H1 (cell line): ENCODE measurements at regions not wholly inside any gene's neighbourhood (a gene's known extent, or its start where the extent isn't known, plus 50 kb on each side); places are given as distances from the start of the nearest gene placed in this dataset.

ENCODE experiments used
- CTCF ChIA-PET: fragments of 300-600 bp; sonication (Branson Sonifier 250); formaldehyde crosslinking; loops from one replicate; lab custom pipeline; 2021; ENCODE audit not compliant: partially characterized antibody; lab: Charles Lee
- POLR2A ChIA-PET: fragments of 300-600 bp; sonication (Branson Sonifier 250); formaldehyde crosslinking; loops from one replicate; lab custom pipeline; 2021; ENCODE audit warnings: inconsistent platforms; ENCODE audit not compliant: partially characterized antibody; lab: Charles Lee
- DNase-seq, 2 experiments: peaks; one replicate each; pipeline versions ENCODE4 v3.0.0 to v3.0.0-alpha.2; 2010 to 2022; ENCODE audit warnings: low spot score in 2 of 2, low read depth in 1 of 2, mixed read lengths in 1 of 2
- FAIRE-seq: peaks from 2 replicates; lab custom pipeline; 2011; peaks lifted over from hg19 to GRCh38; lab: Jason Lieb, UNC
- H2AFZ ChIP-seq: 2 replicates; pipeline ENCODE4 v1.8.1; 2012; ENCODE audit warnings: low read length, inconsistent platforms
- H2AK5ac ChIP-seq: 2 replicates; pipeline ENCODE4 v1.6.1; 2013; ENCODE audit warnings: low read depth, low read length
- H2BK120ac ChIP-seq: replicated peaks from 2 replicates; pipeline ENCODE3; 2013; ENCODE audit warnings: low read depth, low read length, inconsistent platforms
- H2BK12ac ChIP-seq: 2 replicates; pipeline ENCODE4 v1.6.1; 2013; ENCODE audit warnings: low read depth, low read length
- H2BK15ac ChIP-seq: 2 replicates; pipeline ENCODE4 v1.6.1; 2013; ENCODE audit warnings: low read length
- H2BK20ac ChIP-seq: 2 replicates; pipeline ENCODE4 v1.6.1; 2013; ENCODE audit warnings: low read length
- H2BK5ac ChIP-seq: 2 replicates; pipeline ENCODE4 v1.6.1; 2013; ENCODE audit warnings: low read depth, low read length
- H3K14ac ChIP-seq: 2 replicates; pipeline ENCODE4 v1.6.1; 2013; ENCODE audit warnings: inconsistent platforms; ENCODE audit not compliant: insufficient read length
- H3K18ac ChIP-seq: 2 replicates; pipeline ENCODE4 v1.6.1; 2013; ENCODE audit warnings: low read length; ENCODE audit errors: extremely low read depth
- H3K23ac ChIP-seq: 2 replicates; pipeline ENCODE4 v1.6.1; 2013; ENCODE audit warnings: inconsistent platforms; ENCODE audit not compliant: insufficient read length
- H3K23me2 ChIP-seq: 2 replicates; pipeline ENCODE4 v1.6.1; 2013; ENCODE audit warnings: low read depth, low read length
- H3K27ac ChIP-seq: 2 replicates; pipeline ENCODE4 v1.6.1; 2011; ENCODE audit warnings: low read depth, low read length, inconsistent platforms
- H3K27me3 ChIP-seq, 4 experiments: replicated peaks in 1 of 4; 1 replicate in 1 of 4; 2 replicates in 3 of 4; pipeline versions ENCODE4 v1.6.1 to v1.8.1; 2011 to 2013; ENCODE audit warnings: low read length in 3 of 4, mild to moderate bottlenecking in 3 of 4, inconsistent platforms in 2 of 4, mixed read lengths in 2 of 4, moderate library complexity in 1 of 4; ENCODE audit not compliant: control insufficient read depth in 3 of 4, insufficient read depth in 3 of 4; ENCODE audit errors: extremely low read depth in 1 of 4
- H3K36me3 ChIP-seq, 4 experiments: 2 replicates each; pipeline versions ENCODE4 v1.6.1 to v1.8.1; 2011 to 2013; ENCODE audit warnings: mild to moderate bottlenecking in 4 of 4, low read length in 3 of 4, moderate library complexity in 2 of 4, control low read depth in 1 of 4, inconsistent platforms in 1 of 4; ENCODE audit not compliant: insufficient read depth in 4 of 4, control insufficient read depth in 2 of 4
- H3K4ac ChIP-seq: replicated peaks from 2 replicates; pipeline ENCODE3; 2013; ENCODE audit warnings: low read length, low read depth, mixed read lengths, inconsistent platforms; ENCODE audit not compliant: insufficient read length
- H3K4me1 ChIP-seq, 4 experiments: replicated peaks in 1 of 4; 1 replicate in 1 of 4; 2 replicates in 3 of 4; pipeline versions ENCODE4 v1.6.1 to v1.8.1; 2011 to 2013; ENCODE audit warnings: low read length in 3 of 4, inconsistent platforms in 2 of 4, mixed read lengths in 1 of 4; ENCODE audit not compliant: insufficient read depth in 4 of 4, control insufficient read depth in 3 of 4
- H3K4me2 ChIP-seq, 2 experiments: 2 replicates each; pipeline versions ENCODE4 v1.6.1 to v1.8.1; 2011 to 2013; ENCODE audit warnings: low read depth in 2 of 2, low read length in 2 of 2, control low read depth in 1 of 2, inconsistent platforms in 1 of 2, mild to moderate bottlenecking in 1 of 2; ENCODE audit not compliant: insufficient read depth in 1 of 2
- H3K4me3 ChIP-seq, 4 experiments: fragments of 200-600, 300-600 bp in 1 of 4; sonication (generic), shearing (Covaris generic), sonication (Bioruptor Twin) in 1 of 4; 2 replicates each; pipeline versions ENCODE4 v1.5.1 to v1.8.1; 2011 to 2016; ENCODE audit warnings: low read length in 4 of 4, low read depth in 3 of 4, control low read depth in 2 of 4, inconsistent platforms in 2 of 4, mild to moderate bottlenecking in 2 of 4, mixed read lengths in 1 of 4, moderate library complexity in 1 of 4; ENCODE audit not compliant: insufficient read depth in 2 of 4; ENCODE audit errors: extremely low read depth in 1 of 4
- H3K56ac ChIP-seq: replicated peaks from 2 replicates; pipeline ENCODE3; 2013; ENCODE audit warnings: low read depth, mild to moderate bottlenecking, mixed read lengths, low read length, inconsistent platforms; ENCODE audit not compliant: insufficient read length
- H3K79me1 ChIP-seq: 2 replicates; pipeline ENCODE4 v1.6.1; 2013; ENCODE audit warnings: low read depth, low read length, control low read depth
- H3K79me2 ChIP-seq, 2 experiments: 2 replicates each; pipeline versions ENCODE4 v1.6.1 to v1.8.1; 2012 to 2013; ENCODE audit warnings: low read length in 2 of 2, mild to moderate bottlenecking in 2 of 2, inconsistent platforms in 1 of 2; ENCODE audit not compliant: insufficient read depth in 2 of 2, control insufficient read depth in 1 of 2
- H3K9ac ChIP-seq, 4 experiments: replicated peaks in 1 of 4; 1 replicate in 1 of 4; 2 replicates in 3 of 4; pipeline versions ENCODE4 v1.6.1 to v1.8.1; 2011 to 2013; ENCODE audit warnings: low read depth in 3 of 4, low read length in 3 of 4, control low read depth in 2 of 4, mild to moderate bottlenecking in 2 of 4, moderate library complexity in 2 of 4, inconsistent platforms in 1 of 4; ENCODE audit errors: extremely low read depth in 1 of 4
- H3K9me3 ChIP-seq, 2 experiments: 2 replicates each; pipeline versions ENCODE4 v1.6.1 to v1.8.1; 2012 to 2013; ENCODE audit warnings: mild to moderate bottlenecking in 2 of 2, moderate library complexity in 2 of 2, control low read depth in 1 of 2, inconsistent platforms in 1 of 2, low read depth in 1 of 2, low read length in 1 of 2, mixed read lengths in 1 of 2; ENCODE audit not compliant: insufficient read depth in 2 of 2
- H4K20me1 ChIP-seq, 2 experiments: replicated peaks in 1 of 2; 2 replicates each; pipeline versions ENCODE3 to v1.8.1; 2011 to 2013; ENCODE audit warnings: inconsistent platforms in 2 of 2, low read length in 2 of 2, mild to moderate bottlenecking in 1 of 2; ENCODE audit not compliant: insufficient read depth in 2 of 2, control insufficient read depth in 1 of 2
- H4K5ac ChIP-seq: 2 replicates; pipeline ENCODE4 v1.6.1; 2013; ENCODE audit warnings: low read length, low read depth, mixed read lengths, inconsistent platforms; ENCODE audit not compliant: insufficient read length
- H4K8ac ChIP-seq: 2 replicates; pipeline ENCODE4 v1.8.0; 2013; ENCODE audit warnings: mild to moderate bottlenecking, moderate library complexity, low read length, inconsistent platforms; ENCODE audit not compliant: insufficient read depth; ENCODE audit errors: extremely low read depth
- H4K91ac ChIP-seq: replicated peaks from 2 replicates; pipeline ENCODE3; 2013; ENCODE audit warnings: low read length, mixed read lengths, inconsistent platforms; ENCODE audit not compliant: insufficient read length
- BRCA1 ChIP-seq: IDR thresholded peaks from 2 replicates; pipeline ENCODE4 v1.6.1; 2012; ENCODE audit warnings: low read depth, low read length, improper control_type of control experiment
- CEBPB ChIP-seq: IDR thresholded peaks from 2 replicates; pipeline ENCODE4 v1.6.1; 2012; ENCODE audit warnings: low read depth, low read length
- HDAC2 ChIP-seq, 2 experiments: fragments of 300-600 bp in 1 of 2; sonication (generic) in 1 of 2; IDR thresholded peaks; 2 replicates each; pipeline ENCODE4 v1.6.1; 2011 to 2012; ENCODE audit warnings: low read depth in 2 of 2, low read length in 2 of 2, mild to moderate bottlenecking in 2 of 2, moderate library complexity in 2 of 2, borderline replicate concordance in 1 of 2, inconsistent platforms in 1 of 2
- KDM1A ChIP-seq: fragments of 200-600, 300-600 bp; sonication (generic); IDR thresholded peaks from 2 replicates; pipeline ENCODE4 v1.7.1; 2016; ENCODE audit warnings: mild to moderate bottlenecking, low read length, borderline replicate concordance
- MAFK ChIP-seq: IDR thresholded peaks from 2 replicates; pipeline ENCODE4 v1.6.1; 2012; ENCODE audit warnings: low read depth, mild to moderate bottlenecking, improper control_type of control experiment, low read length
- RFX5 ChIP-seq: IDR thresholded peaks from 2 replicates; pipeline ENCODE4 v1.6.1; 2011; ENCODE audit warnings: low read depth, low read length, improper control_type of control experiment, borderline replicate concordance
- SP4 ChIP-seq: IDR thresholded peaks from 2 replicates; pipeline ENCODE4 v1.6.1; 2012; ENCODE audit warnings: low read length, inconsistent platforms
- WGBS, 2 experiments: shearing (Covaris generic) in 1 of 2; methylation state at CpG; one replicate each; pipeline versions ENCODE4 v1.1.6 to v1.1.7; 2013 to 2015; ENCODE audit warnings: low lambda C conversion rate in 2 of 2, mixed read lengths in 2 of 2, inconsistent platforms in 1 of 2, low coverage in 1 of 2, missing lambda C conversion rate in 1 of 2; ENCODE audit not compliant: insufficient replicate concordance in 2 of 2, insufficient coverage in 1 of 2, insufficient read length in 1 of 2; ENCODE audit errors: extremely low coverage in 1 of 2, missing lambda C conversion rate in 1 of 2; 5-methylcytosine and 5-hydroxymethylcytosine counted together
- TF ChIP-seq, protein P1 (sequence below): IDR thresholded peaks from 2 replicates; pipeline ENCODE4 v1.6.1; 2011; ENCODE audit warnings: low read length, improper control_type of control experiment

DNA sequence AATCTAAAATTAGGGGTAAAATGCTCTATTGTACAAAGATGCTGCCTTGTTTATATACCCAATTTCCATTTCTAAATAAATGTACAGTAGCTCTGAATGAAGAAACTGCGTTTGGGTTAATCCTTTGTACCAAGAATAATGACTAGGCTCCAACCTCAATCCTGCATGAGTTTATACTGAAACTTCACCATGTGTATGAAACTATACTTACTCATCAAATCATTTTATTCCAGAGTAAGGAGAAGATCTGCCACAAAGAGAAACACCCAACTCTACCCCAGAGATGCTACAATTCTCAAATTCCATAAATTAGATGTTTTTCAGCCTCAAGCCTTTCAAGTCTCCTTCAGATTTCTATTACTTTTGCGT is 53.8 kb upstream of the AKR1E2 start:
- H2AFZ ChIP-seq: no peak overlapping the region
- H3K27me3 ChIP-seq: no peaks in the 10 kb centered on the region
- no peak overlapping the region for H3K56ac ChIP-seq
- H2BK120ac ChIP-seq: no peak overlapping the region
- TF ChIP-seq, protein P1, sequence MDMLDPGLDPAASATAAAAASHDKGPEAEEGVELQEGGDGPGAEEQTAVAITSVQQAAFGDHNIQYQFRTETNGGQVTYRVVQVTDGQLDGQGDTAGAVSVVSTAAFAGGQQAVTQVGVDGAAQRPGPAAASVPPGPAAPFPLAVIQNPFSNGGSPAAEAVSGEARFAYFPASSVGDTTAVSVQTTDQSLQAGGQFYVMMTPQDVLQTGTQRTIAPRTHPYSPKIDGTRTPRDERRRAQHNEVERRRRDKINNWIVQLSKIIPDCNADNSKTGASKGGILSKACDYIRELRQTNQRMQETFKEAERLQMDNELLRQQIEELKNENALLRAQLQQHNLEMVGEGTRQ: no peak
- TF ChIP-seq HDAC2 (IDR thresholded peaks at IDR 0.05; ENCODE audit: borderline replicate concordance in 1 of 2, low read depth in 2 of 2, low read length in 2 of 2): no peak
- no peak for TF ChIP-seq SP4
- TF ChIP-seq BRCA1: no peak
- no peak for TF ChIP-seq RFX5
- no peak for TF ChIP-seq KDM1A
- TF ChIP-seq CEBPB: no peak
- TF ChIP-seq MAFK: no peak
- TF ChIP-seq, all 59 proteins: peak for 0
- H3K9me3 ChIP-seq: no peaks in the 10 kb centered on the region
- H4K5ac ChIP-seq: no peak overlapping the region
- H3K14ac ChIP-seq: no peak overlapping the region
- H3K36me3 ChIP-seq: no peaks in the 10 kb centered on the region
- ChIA-PET POLR2A (interaction anchor here (0.6 kb wide), 1 partner anchor 358 kb away, joined by 3 read pairs; no protein-coding TSS in a partner anchor), CTCF (interaction anchor here (1.2 to 2.0 kb wide), 3 partner anchors 10 to 230 kb away, joined by 3 to 4 read pairs (median 3); no protein-coding TSS in a partner anchor)
- no peak for DNase-seq
- peaks cover 0 to 3% (median 0%) of the 10 kb centered on the region in 4 experiments; a peak in 1 of 7 replicates for H3K4me1 ChIP-seq
- H3K4me3 ChIP-seq: no peak overlapping the region
- no peaks in the 10 kb centered on the region for H3K79me2 ChIP-seq
- H3K23ac ChIP-seq: no peak overlapping the region
- H2BK20ac ChIP-seq: no peak overlapping the region
- no peak overlapping the region for H3K18ac ChIP-seq
- no peak overlapping the region for H2BK15ac ChIP-seq
- no peak for FAIRE-seq
- H2BK12ac ChIP-seq: no peak overlapping the region
- no peak overlapping the region for H4K8ac ChIP-seq
- no peak overlapping the region for H4K91ac ChIP-seq
- H2AK5ac ChIP-seq: no peak overlapping the region
- 99% methylated on average over 2 of the region's 2 CpGs; no CpG with 5 or more reads in 1 of the 2 experiments for WGBS, 2 experiments
- H3K27ac ChIP-seq: no peak overlapping the region
- H4K20me1 ChIP-seq: no peaks in the 10 kb centered on the region
- H3K23me2 ChIP-seq: no peaks in the 10 kb centered on the region
- H3K4ac ChIP-seq: no peak overlapping the region
- H2BK5ac ChIP-seq: no peak overlapping the region
- no peaks in the 10 kb centered on the region for H3K79me1 ChIP-seq
- no peak overlapping the region for H3K4me2 ChIP-seq
- no peak overlapping the region for H3K9ac ChIP-seq
